GM18909 (cell line): ENCODE measurements at regions not wholly inside any gene's neighbourhood (a gene's known extent, or its start where the extent isn't known, plus 50 kb on each side); places are given as distances from the start of the nearest gene placed in this dataset.
"Not testable (repeated sequence)": the region's sequence is repeated elsewhere in the genome, so short reads cannot be mapped to it uniquely, and the experiment has no call there.

Experiments used
- ATAC-seq: cut with Tn5 transposase; IDR thresholded peaks from one replicate; pipeline ENCODE4 v1.9.1; 2021; ENCODE audit warnings: mild to moderate bottlenecking; ENCODE audit not compliant: unreplicated experiment, poor library complexity

- ATAC-seq, result no peak
Measured at GRCh38 chr11:91011503-91011902, 788.7 kb upstream of the CHORDC1 start.

GRCh38 chr11:91005458-91005857 lies 782.6 kb upstream of the CHORDC1 start:
- ATAC-seq, result no peak

- ATAC-seq, result no peak
Measured at GRCh38 chr11:90997241-90997640, 774.4 kb upstream of the CHORDC1 start.

- ATAC-seq, result not testable (repeated sequence)
Measured at GRCh38 chr11:90972159-90972558, 749.3 kb upstream of the CHORDC1 start.

GRCh38 chr11:90947930-90948329 lies 725.1 kb upstream of the CHORDC1 start:
- no peak for ATAC-seq

DNA sequence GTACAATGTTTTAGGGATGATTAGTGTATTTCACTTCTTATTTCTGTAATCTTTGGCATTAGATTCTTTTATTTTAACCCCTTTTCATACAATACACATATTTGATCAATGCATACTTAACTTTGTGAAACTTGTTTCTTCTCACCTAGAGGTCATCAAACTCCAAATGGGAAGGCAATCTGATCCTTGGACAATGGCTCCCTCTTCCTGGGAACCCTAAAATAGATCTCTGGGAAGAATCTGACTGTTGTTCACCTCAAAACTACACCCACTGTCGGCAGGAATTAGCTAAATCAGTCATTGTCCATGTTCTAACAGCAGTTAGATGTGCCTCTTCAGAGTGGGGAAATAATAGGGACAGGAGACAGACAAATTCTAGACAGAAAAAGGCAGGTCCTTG lies 707.4 kb upstream of the CHORDC1 start:
- no peak for ATAC-seq

- no peak for ATAC-seq
Measured at GRCh38 chr11:90919332-90919731, 696.5 kb upstream of the CHORDC1 start.

- ATAC-seq, result no peak
Measured at GRCh38 chr11:90916706-90917105, 693.9 kb upstream of the CHORDC1 start.

GRCh38 chr11:90913131-90913668 lies 690.4 kb upstream of the CHORDC1 start:
- no peak for ATAC-seq

GRCh38 chr11:90912631-90913030 lies 689.8 kb upstream of the CHORDC1 start:
- no peak for ATAC-seq

GRCh38 chr11:90911192-90911591 lies 688.3 kb upstream of the CHORDC1 start:
- no peak for ATAC-seq

GRCh38 chr11:90908074-90908473 lies 685.2 kb upstream of the CHORDC1 start:
- no peak for ATAC-seq

DNA sequence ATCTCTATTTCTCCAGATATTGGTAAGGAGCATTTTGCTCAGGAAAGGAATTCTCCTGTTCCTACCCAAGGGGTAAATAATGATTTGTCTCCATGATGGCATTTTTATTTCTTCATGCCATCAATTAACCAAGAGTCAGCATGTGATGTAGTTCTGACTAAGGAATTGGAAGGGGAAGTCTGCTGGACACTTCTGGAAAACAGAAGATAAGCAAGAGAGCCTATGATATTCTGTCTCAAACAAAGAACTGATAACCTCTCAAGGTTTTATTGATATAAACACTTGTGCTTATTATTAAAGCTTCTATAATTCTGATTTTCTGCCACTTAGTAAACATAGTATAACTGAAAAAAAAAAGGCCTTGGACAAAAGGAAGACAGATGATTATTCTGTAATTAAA lies 673.0 kb upstream of the CHORDC1 start:
- ATAC-seq, result no peak

GRCh38 chr11:90890347-90890746 lies 667.5 kb upstream of the CHORDC1 start:
- ATAC-seq, result no peak

- ATAC-seq, result no peak
Measured at GRCh38 chr11:90884181-90884580, 661.3 kb upstream of the CHORDC1 start.

DNA sequence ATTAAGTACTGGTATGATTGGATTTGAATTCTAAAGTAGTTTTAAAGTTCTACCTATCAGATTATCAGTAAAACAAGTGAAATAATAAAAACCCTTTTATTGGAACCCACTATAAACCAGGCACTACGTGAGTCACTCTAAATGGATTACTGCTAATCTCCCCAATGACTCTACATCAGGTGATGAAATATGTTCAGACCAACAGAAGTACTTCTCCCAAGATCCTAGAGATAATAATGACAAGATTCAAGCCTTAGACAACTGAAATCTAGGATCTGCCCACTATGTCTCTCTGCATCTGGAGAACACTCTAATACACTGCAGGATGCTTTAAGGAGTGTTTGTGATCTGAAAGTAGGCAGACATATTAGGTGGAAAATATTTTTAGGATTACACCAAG lies 652.1 kb upstream of the CHORDC1 start:
- ATAC-seq, result no peak

GRCh38 chr11:90874281-90874680 lies 651.4 kb upstream of the CHORDC1 start:
- ATAC-seq, result no peak

DNA sequence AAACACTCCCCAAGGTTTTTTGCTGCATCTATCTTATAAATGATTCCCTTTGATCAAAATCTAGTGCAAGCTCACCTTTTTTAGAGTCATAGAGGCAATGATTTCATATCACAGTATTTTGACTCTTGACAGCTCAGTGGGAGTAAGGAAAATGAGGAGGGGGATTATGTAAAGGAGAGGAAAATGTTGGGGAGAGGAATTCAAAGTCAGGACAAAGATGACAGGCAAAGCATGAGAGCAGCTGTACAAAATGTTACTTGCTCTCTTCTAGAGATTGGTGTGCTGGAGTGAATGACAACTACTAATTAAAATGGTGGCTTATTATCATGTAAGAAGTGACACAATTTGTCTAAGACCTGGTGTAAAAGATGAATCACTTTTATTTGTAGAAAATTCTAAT lies 644.6 kb upstream of the CHORDC1 start:
- ATAC-seq, result no peak

DNA sequence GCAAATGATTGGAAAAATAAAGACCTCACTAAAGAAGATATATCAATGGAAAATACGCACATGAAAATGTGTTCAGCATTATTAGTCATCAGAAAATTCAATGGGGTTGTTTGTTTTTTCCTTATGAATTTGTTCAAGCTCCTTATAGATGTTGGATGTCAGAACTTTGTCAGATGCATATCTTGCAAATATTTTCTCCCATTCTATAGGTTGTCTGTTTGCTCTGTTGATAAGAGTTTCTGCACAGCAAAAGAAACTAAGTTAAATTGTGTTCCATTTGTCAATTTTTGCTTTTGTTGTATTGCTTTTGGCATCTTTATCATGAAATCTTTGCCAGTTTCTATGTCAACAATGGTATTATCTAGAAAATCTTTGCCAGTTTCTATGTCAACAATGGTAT lies 633.9 kb upstream of the CHORDC1 start:
- ATAC-seq, result no peak

GRCh38 chr11:90855531-90855930 lies 632.7 kb upstream of the CHORDC1 start:
- no peak for ATAC-seq

GRCh38 chr11:90851196-90851595 lies 628.3 kb upstream of the CHORDC1 start:
- no peak for ATAC-seq

- ATAC-seq, result no peak
Measured at GRCh38 chr11:90849312-90849711, 626.5 kb upstream of the CHORDC1 start.
